ENCODE measurements at regions not wholly inside any gene's neighbourhood (a gene's known extent, or its start where the extent isn't known, plus 50 kb on each side); places are given as distances from the start of the nearest gene placed in this dataset.

DNA sequence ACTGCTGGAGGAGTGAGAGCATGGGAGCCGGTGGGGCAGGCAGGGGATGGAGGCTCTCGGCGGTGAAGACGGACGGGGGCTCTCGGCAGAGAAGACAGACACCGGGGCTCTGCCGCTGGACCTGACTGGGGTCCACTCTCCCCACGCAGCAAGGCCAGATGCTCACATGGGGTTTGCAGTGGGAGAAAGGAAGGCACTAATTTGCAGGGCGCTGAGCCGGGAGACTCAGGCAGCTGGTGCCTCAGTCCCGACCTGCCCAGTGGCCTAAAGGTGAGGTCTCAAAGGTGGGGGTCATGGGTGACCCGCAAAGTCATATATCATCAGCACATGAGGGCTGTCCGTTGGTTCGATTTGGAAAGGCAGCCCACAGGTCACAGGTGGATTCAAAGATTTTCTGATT is 187.3 kb downstream of the ERMARD start:
- TF ChIP-seq, protein P1, sequence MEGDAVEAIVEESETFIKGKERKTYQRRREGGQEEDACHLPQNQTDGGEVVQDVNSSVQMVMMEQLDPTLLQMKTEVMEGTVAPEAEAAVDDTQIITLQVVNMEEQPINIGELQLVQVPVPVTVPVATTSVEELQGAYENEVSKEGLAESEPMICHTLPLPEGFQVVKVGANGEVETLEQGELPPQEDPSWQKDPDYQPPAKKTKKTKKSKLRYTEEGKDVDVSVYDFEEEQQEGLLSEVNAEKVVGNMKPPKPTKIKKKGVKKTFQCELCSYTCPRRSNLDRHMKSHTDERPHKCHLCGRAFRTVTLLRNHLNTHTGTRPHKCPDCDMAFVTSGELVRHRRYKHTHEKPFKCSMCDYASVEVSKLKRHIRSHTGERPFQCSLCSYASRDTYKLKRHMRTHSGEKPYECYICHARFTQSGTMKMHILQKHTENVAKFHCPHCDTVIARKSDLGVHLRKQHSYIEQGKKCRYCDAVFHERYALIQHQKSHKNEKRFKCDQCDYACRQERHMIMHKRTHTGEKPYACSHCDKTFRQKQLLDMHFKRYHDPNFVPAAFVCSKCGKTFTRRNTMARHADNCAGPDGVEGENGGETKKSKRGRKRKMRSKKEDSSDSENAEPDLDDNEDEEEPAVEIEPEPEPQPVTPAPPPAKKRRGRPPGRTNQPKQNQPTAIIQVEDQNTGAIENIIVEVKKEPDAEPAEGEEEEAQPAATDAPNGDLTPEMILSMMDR (IDR thresholded peaks at IDR 0.05), result no peak
- no peak for TF ChIP-seq POLR2A (IDR thresholded peaks at IDR 0.05)
